ENCODE measurements at regions not wholly inside any gene's neighbourhood (a gene's known extent, or its start where the extent isn't known, plus 50 kb on each side); places are given as distances from the start of the nearest gene placed in this dataset.

- DNase-seq (ENCODE audit: low read depth in 2 of 3, low spot score in 2 of 3) = no peak
Observed at GRCh38 chr2:18094277-18094676, 215.8 kb downstream of the KCNS3 start.

- no peak for DNase-seq (ENCODE audit: low read depth in 2 of 3, low spot score in 2 of 3)
Observed at GRCh38 chr2:18093196-18093595, 214.7 kb downstream of the KCNS3 start.

- DNase-seq (ENCODE audit: low read depth in 2 of 3, low spot score in 2 of 3) = no peak
Observed at GRCh38 chr2:18092760-18093159, 214.3 kb downstream of the KCNS3 start.

GRCh38 chr2:18085593-18085992, 207.1 kb downstream of the KCNS3 start:
- DNase-seq (ENCODE audit: low read depth in 2 of 3, low spot score in 2 of 3) = no peak

GRCh38 chr2:18084376-18084775, 205.9 kb downstream of the KCNS3 start:
- no peak for DNase-seq (ENCODE audit: low read depth in 2 of 3, low spot score in 2 of 3)

GRCh38 chr2:18083806-18084205, 205.3 kb downstream of the KCNS3 start:
- DNase-seq (ENCODE audit: low read depth in 2 of 3, low spot score in 2 of 3) = no peak

GRCh38 chr2:18078216-18078615, 199.7 kb downstream of the KCNS3 start:
- DNase-seq (ENCODE audit: low read depth in 2 of 3, low spot score in 2 of 3) = no peak

GRCh38 chr2:18077704-18078103, 199.2 kb downstream of the KCNS3 start:
- DNase-seq (ENCODE audit: low read depth in 2 of 3, low spot score in 2 of 3) = no peak

- no peak for DNase-seq (ENCODE audit: low read depth in 2 of 3, low spot score in 2 of 3)
Observed at GRCh38 chr2:18077231-18077630, 198.8 kb downstream of the KCNS3 start.

- no peak for DNase-seq (ENCODE audit: low read depth in 2 of 3, low spot score in 2 of 3)
Observed at GRCh38 chr2:18074476-18074875, 196.0 kb downstream of the KCNS3 start.

- DNase-seq (ENCODE audit: low read depth in 2 of 3, low spot score in 2 of 3) = no peak
Observed at GRCh38 chr2:18073601-18074000, 195.1 kb downstream of the KCNS3 start.

GRCh38 chr2:18067588-18068384, 189.3 kb downstream of the KCNS3 start:
- DNase-seq (ENCODE audit: low read depth in 2 of 3, low spot score in 2 of 3) = no peak

- no peak for DNase-seq (ENCODE audit: low read depth in 2 of 3, low spot score in 2 of 3)
Observed at GRCh38 chr2:18066894-18067293, 188.4 kb downstream of the KCNS3 start.

GRCh38 chr2:18066066-18066465, 187.6 kb downstream of the KCNS3 start:
- no peak for DNase-seq (ENCODE audit: low read depth in 2 of 3, low spot score in 2 of 3)

GRCh38 chr2:18065249-18065648, 186.8 kb downstream of the KCNS3 start:
- DNase-seq (ENCODE audit: low read depth in 2 of 3, low spot score in 2 of 3) = no peak

- DNase-seq (ENCODE audit: low read depth in 2 of 3, low spot score in 2 of 3) = no peak
Observed at GRCh38 chr2:18063826-18064470, 185.5 kb downstream of the KCNS3 start.

- no peak for DNase-seq (ENCODE audit: low read depth in 2 of 3, low spot score in 2 of 3)
Observed at GRCh38 chr2:18062892-18063291, 184.4 kb downstream of the KCNS3 start.

- no peak for DNase-seq (ENCODE audit: low read depth in 2 of 3, low spot score in 2 of 3)
Observed at GRCh38 chr2:18061717-18062116, 183.2 kb downstream of the KCNS3 start.

- DNase-seq (ENCODE audit: low read depth in 2 of 3, low spot score in 2 of 3) = no peak
Observed at GRCh38 chr2:18057657-18058056, 179.2 kb downstream of the KCNS3 start.

- DNase-seq (ENCODE audit: low read depth in 2 of 3, low spot score in 2 of 3) = no peak
Observed at GRCh38 chr2:18055290-18055689, 176.8 kb downstream of the KCNS3 start.

GRCh38 chr2:18050001-18050400, 171.5 kb downstream of the KCNS3 start:
- DNase-seq (ENCODE audit: low read depth in 2 of 3, low spot score in 2 of 3) = no peak

GRCh38 chr2:18049325-18049724, 170.9 kb downstream of the KCNS3 start:
- no peak for DNase-seq (ENCODE audit: low read depth in 2 of 3, low spot score in 2 of 3)

Data from activated CD8-positive, alpha-beta memory T cell treated with anti-CD3 and anti-CD28 coated beads for 48 hours (primary cell).